Fibroblast of lung (primary cell): ENCODE measurements at regions not wholly inside any gene's neighbourhood (a gene's known extent, or its start where the extent isn't known, plus 50 kb on each side); places are given as distances from the start of the nearest gene placed in this dataset.
A peak's percentile ranks its signal among the peaks of the same experiment; 100 is the strongest.

Experiments
- DNase-seq, 2 donors: peaks; one replicate each; pipeline versions ENCODE4 v3.0.0 to v3.0.0-alpha.2; 2010; ENCODE audit warnings: low read depth in 2 of 2
- H2AFZ ChIP-seq: 2 replicates; pipeline ENCODE4 v1.5.1; 2012; ENCODE audit warnings: low read length, control low read depth, inconsistent platforms
- H3K27ac ChIP-seq: 2 replicates; pipeline ENCODE4 v1.5.1; 2011; ENCODE audit warnings: low read length, control low read depth; ENCODE audit not compliant: insufficient read depth
- H3K27me3 ChIP-seq: 2 replicates; pipeline ENCODE4 v1.5.1; 2011; ENCODE audit warnings: mild to moderate bottlenecking, low read length; ENCODE audit not compliant: control insufficient read depth, insufficient read depth
- H3K36me3 ChIP-seq: 2 replicates; pipeline ENCODE4 v1.5.1; 2011; ENCODE audit warnings: low read length; ENCODE audit not compliant: control insufficient read depth, insufficient read depth
- H3K4me1 ChIP-seq: 2 replicates; pipeline ENCODE4 v1.5.1; 2011; ENCODE audit warnings: low read length; ENCODE audit not compliant: control insufficient read depth, insufficient read depth; ENCODE audit errors: extremely low read depth
- H3K4me2 ChIP-seq: 2 replicates; pipeline ENCODE4 v1.5.1; 2011; ENCODE audit warnings: low read length, control low read depth; ENCODE audit not compliant: insufficient read depth; ENCODE audit errors: extremely low read depth
- H3K4me3 ChIP-seq, 4 experiments: fragments of 200-600 bp in 1 of 4; sonication (generic) in 1 of 4; replicated peaks in 1 of 4; 2 replicates each; pipeline ENCODE4 v1.5.1; 2011 to 2016; ENCODE audit warnings: low read length in 4 of 4, low read depth in 3 of 4, mild to moderate bottlenecking in 3 of 4, control low read depth in 2 of 4, inconsistent platforms in 1 of 4, mixed read lengths in 1 of 4; ENCODE audit not compliant: insufficient read depth in 1 of 4; ENCODE audit errors: control extremely low read depth in 1 of 4
- H3K79me2 ChIP-seq: 2 replicates; pipeline ENCODE4 v1.5.1; 2012; ENCODE audit warnings: mild to moderate bottlenecking, low read length, inconsistent platforms; ENCODE audit not compliant: control insufficient read depth, insufficient read depth
- H3K9ac ChIP-seq: 2 replicates; pipeline ENCODE4 v1.5.1; 2011; ENCODE audit warnings: mild to moderate bottlenecking, low read length, control low read depth; ENCODE audit not compliant: insufficient read depth
- H3K9me3 ChIP-seq: 2 replicates; pipeline ENCODE4 v1.5.1; 2012; ENCODE audit warnings: low read depth, low read length; ENCODE audit not compliant: control insufficient read depth, insufficient read depth
- H4K20me1 ChIP-seq: 2 replicates; pipeline ENCODE4 v1.5.1; 2011; ENCODE audit warnings: low read length; ENCODE audit not compliant: control insufficient read depth, insufficient read depth; ENCODE audit errors: extremely low read depth
- CTCF ChIP-seq, 2 donors: IDR thresholded peaks in 1 of 2; conservative IDR thresholded peaks in 1 of 2; 1 replicate in 1 of 2; 2 replicates in 1 of 2; pipeline ENCODE4 v1.5.1; 2011 to 2012; ENCODE audit warnings: low read length in 2 of 2, control low read depth in 1 of 2, inconsistent platforms in 1 of 2, low read depth in 1 of 2, mild to moderate bottlenecking in 1 of 2
- EZH2 ChIP-seq: IDR thresholded peaks from 2 replicates; pipeline ENCODE4 v1.5.1; 2012; ENCODE audit warnings: low read length, control low read depth, mild to moderate bottlenecking; ENCODE audit errors: missing control alignments

DNA sequence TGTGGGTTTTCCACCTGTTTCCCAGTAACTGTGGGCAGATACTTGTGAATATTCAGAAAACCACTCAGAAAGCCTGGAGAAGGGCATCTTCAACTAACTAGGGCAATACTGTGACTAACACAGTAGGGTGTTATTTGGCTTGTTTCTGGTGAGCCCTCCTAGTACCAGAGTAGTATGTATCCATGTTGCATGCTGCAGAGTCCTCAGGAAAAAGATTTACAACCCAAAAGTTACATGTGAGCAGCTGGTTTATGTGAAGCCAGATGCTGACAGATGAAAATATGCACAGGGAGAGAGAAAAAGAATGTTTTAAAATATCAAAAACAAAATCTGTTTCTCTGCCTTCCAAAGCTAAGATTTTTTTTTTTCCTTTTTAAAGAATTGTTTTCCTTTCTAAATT is 333.2 kb upstream of the UBE2E3 start:
- Histone ChIP-seq H4K20me1 (no peaks in the 10 kb centered on the region), H3K4me1 (no peaks in the 10 kb centered on the region), H2AFZ (no peak overlapping the region), H3K4me3 (no peak overlapping the region), H3K9ac (no peak overlapping the region), H3K36me3 (no peaks in the 10 kb centered on the region), H3K27ac (no peak overlapping the region), H3K9me3 (no peaks in the 10 kb centered on the region), H3K79me2 (no peaks in the 10 kb centered on the region), H3K4me2 (no peak overlapping the region), H3K27me3 (no peaks in the 10 kb centered on the region)
- DNase-seq, result no peak
- no peak for TF ChIP-seq EZH2

DNA sequence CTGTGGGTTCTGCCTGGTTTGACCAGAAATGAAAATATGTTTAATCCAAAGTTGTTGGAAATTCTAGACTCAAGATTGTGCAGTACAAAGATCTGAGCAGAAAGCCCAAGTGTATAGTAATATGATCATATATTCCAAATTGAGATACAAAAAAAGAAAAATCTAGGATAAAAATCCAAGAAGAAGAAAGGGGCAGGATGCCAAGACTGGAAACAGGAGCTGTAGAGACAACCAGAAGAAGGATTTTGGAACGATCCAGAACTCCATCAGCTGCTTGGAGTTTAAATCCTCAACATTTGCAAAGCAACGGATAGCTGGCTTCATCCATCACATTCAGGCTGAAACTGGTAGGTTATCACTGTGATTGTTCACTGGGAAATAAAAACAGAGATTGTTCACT is 333.6 kb upstream of the UBE2E3 start:
- no peaks in the 10 kb centered on the region for H3K36me3 ChIP-seq
- no peak overlapping the region for H3K27ac ChIP-seq
- no peak for DNase-seq
- H3K4me2 ChIP-seq, result no peak overlapping the region
- H3K4me1 ChIP-seq, result no peaks in the 10 kb centered on the region
- no peak overlapping the region for H3K4me3 ChIP-seq
- H3K27me3 ChIP-seq, result no peaks in the 10 kb centered on the region
- no peaks in the 10 kb centered on the region for H4K20me1 ChIP-seq
- no peaks in the 10 kb centered on the region for H3K79me2 ChIP-seq
- TF ChIP-seq EZH2, result no peak
- no peak for TF ChIP-seq CTCF (conservative IDR thresholded peaks at IDR 0.05 in 1 of 2, IDR thresholded peaks at IDR 0.05 in 1 of 2; ENCODE audit: low read depth in 1 of 2, low read length in 2 of 2)
- H3K9me3 ChIP-seq, result no peaks in the 10 kb centered on the region
- H3K9ac ChIP-seq, result no peak overlapping the region
- H2AFZ ChIP-seq, result no peak overlapping the region

DNA sequence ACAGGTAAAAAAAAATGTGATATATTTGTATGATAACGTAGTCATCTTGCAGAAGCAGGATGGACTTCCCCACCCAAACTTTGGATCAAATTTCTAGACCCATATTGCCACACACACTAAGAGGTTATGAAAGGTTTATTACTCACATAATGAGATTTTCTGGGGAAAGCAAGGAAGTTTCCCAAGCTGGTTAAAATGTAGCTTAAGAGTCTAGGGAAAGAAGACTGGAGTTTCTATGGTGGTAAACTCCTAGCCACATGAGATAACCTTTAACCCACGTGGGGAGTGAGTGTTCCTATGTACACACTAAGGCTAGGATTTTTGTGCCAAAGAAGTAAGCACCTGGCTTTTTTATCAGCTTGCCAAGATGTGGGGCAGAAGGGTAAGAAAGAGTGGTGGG is 335.7 kb upstream of the UBE2E3 start:
- Histone ChIP-seq H4K20me1 (no peaks in the 10 kb centered on the region), H3K4me2 (no peak overlapping the region), H3K4me1 (no peaks in the 10 kb centered on the region), H3K9me3 (no peaks in the 10 kb centered on the region), H2AFZ (no peak overlapping the region), H3K9ac (no peak overlapping the region), H3K27ac (no peak overlapping the region), H3K27me3 (no peaks in the 10 kb centered on the region), H3K36me3 (no peaks in the 10 kb centered on the region), H3K79me2 (no peaks in the 10 kb centered on the region), H3K4me3 (no peak overlapping the region)
- peak; percentile 89 to 93 for DNase-seq
- TF ChIP-seq CTCF (conservative IDR thresholded peaks at IDR 0.05 in 1 of 2, IDR thresholded peaks at IDR 0.05 in 1 of 2; ENCODE audit: low read depth in 1 of 2, low read length in 2 of 2) (no peak), EZH2 (no peak)
